Naive thymus-derived CD4-positive, alpha-beta T cell (primary cell): ENCODE measurements at regions not wholly inside any gene's neighbourhood (a gene's known extent, or its start where the extent isn't known, plus 50 kb on each side); places are given as distances from the start of the nearest gene placed in this dataset.

ENCODE experiments used
- ATAC-seq: fragments of 150-1000 bp; cut with Tn5 transposase; 2 replicates; pipeline ENCODE4 v1.10.0; 2021; ENCODE audit warnings: mild to moderate bottlenecking, moderate library complexity
- CTCF ChIA-PET: fragments of 350-600 bp; sonication (Branson Sonifier 250); formaldehyde crosslinking; loops from one replicate; lab custom pipeline; 2021; ENCODE audit warnings: antibody characterized with exemption; lab: Charles Lee
- POLR2A ChIA-PET: fragments of 350-600 bp; sonication (Branson Sonifier 250); formaldehyde crosslinking; loops from one replicate; lab custom pipeline; 2021; ENCODE audit warnings: antibody characterized with exemption, inconsistent platforms; lab: Charles Lee
- DNase-seq, 9 donors: peaks; one replicate each; pipeline versions ENCODE4 v3.0.0 to v3.0.0-alpha.2; 2020 to 2022; ENCODE audit warnings: mixed read lengths in 1 of 9
- H3K27ac ChIP-seq: one replicate; pipeline ENCODE4 v1.7.0; 2013; ENCODE audit warnings: mild to moderate bottlenecking, low read depth, low read length, moderate library complexity
- H3K27me3 ChIP-seq, 2 donors: one replicate each; pipeline ENCODE4 v1.7.0; 2013; ENCODE audit warnings: low read length in 2 of 2, mild to moderate bottlenecking in 2 of 2, moderate library complexity in 2 of 2; ENCODE audit not compliant: control insufficient read depth in 2 of 2, insufficient read depth in 2 of 2
- H3K36me3 ChIP-seq, 3 experiments: 1 replicate in 2 of 3; 2 replicates in 1 of 3; pipeline ENCODE4 v1.7.0; 2013; ENCODE audit warnings: low read length in 3 of 3, mild to moderate bottlenecking in 3 of 3, moderate library complexity in 1 of 3; ENCODE audit not compliant: insufficient read depth in 3 of 3, control insufficient read depth in 2 of 3
- H3K4me1 ChIP-seq, 2 donors: one replicate each; pipeline ENCODE4 v1.7.0; 2013; ENCODE audit warnings: low read length in 2 of 2, mild to moderate bottlenecking in 2 of 2, moderate library complexity in 1 of 2; ENCODE audit not compliant: control insufficient read depth in 2 of 2, insufficient read depth in 2 of 2
- H3K4me3 ChIP-seq: 2 replicates; pipeline ENCODE4 v1.7.0; 2013; ENCODE audit warnings: mild to moderate bottlenecking, low read length
- H3K9me3 ChIP-seq, 3 experiments: 1 replicate in 2 of 3; 2 replicates in 1 of 3; pipeline ENCODE4 v1.7.0; 2013; ENCODE audit warnings: low read length in 3 of 3; ENCODE audit not compliant: control insufficient read depth in 2 of 3
- H3K27ac Mint-ChIP-seq, 9 donors: one replicate each; pipeline ENCODE4 v1.8.0; 2020 to 2022; ENCODE audit warnings: mixed read lengths in 9 of 9, mild to moderate bottlenecking in 8 of 9, moderate library complexity in 5 of 9, inconsistent platforms in 2 of 9
- H3K27me3 Mint-ChIP-seq, 5 donors: one replicate each; pipeline ENCODE4 v1.8.0; 2021 to 2022; ENCODE audit warnings: mixed read lengths in 5 of 5, mild to moderate bottlenecking in 1 of 5
- H3K36me3 Mint-ChIP-seq, 5 donors: one replicate each; pipeline ENCODE4 v1.8.0; 2020 to 2022; ENCODE audit warnings: mixed read lengths in 5 of 5, mild to moderate bottlenecking in 3 of 5, inconsistent platforms in 1 of 5
- H3K4me1 Mint-ChIP-seq, 7 donors: one replicate each; pipeline ENCODE4 v1.8.0; 2020 to 2022; ENCODE audit warnings: mixed read lengths in 7 of 7, mild to moderate bottlenecking in 3 of 7, inconsistent platforms in 1 of 7
- H3K4me3 Mint-ChIP-seq, 10 donors: one replicate each; pipeline ENCODE4 v1.8.0; 2020 to 2022; ENCODE audit warnings: mild to moderate bottlenecking in 10 of 10, mixed read lengths in 10 of 10, moderate library complexity in 6 of 10, inconsistent platforms in 2 of 10
- H3K9me3 Mint-ChIP-seq, 11 donors: one replicate each; pipeline ENCODE4 v1.8.0; 2020 to 2022; ENCODE audit warnings: mixed read lengths in 11 of 11, mild to moderate bottlenecking in 4 of 11, inconsistent platforms in 1 of 11, moderate library complexity in 1 of 11
- intact Hi-C, 2 donors: fragments of 100-400 bp; cut with micrococcal nuclease; formaldehyde crosslinking; loops; one replicate each; pipeline ENCODE4 v1.15.1; 2023

GRCh38 chr7:156169474-156170370, 357.5 kb upstream of the SHH start:
- CTCF ChIA-PET = no interaction called here
- Mint-ChIP-seq H3K27me3 (peaks cover 0 to 3% (median 0%) of the 10 kb centered on the region in 5 donors), H3K27ac (no peak overlapping the region), H3K4me3 (no peak overlapping the region), H3K36me3 (no peaks in the 10 kb centered on the region), H3K4me1 (no peaks in the 10 kb centered on the region), H3K9me3 (peaks cover 0 to 3% (median 0%) of the 10 kb centered on the region in 11 donors)
- no peaks in the 10 kb centered on the region for H3K4me1 ChIP-seq
- POLR2A ChIA-PET = interaction anchor here (0.6 kb wide), 1 partner anchor 371 kb away, joined by 3 read pairs; no protein-coding TSS in a partner anchor
- no peaks in the 10 kb centered on the region for H3K36me3 ChIP-seq
- intact Hi-C loops = no loop called here
- H3K4me3 ChIP-seq = no peak overlapping the region
- no peak overlapping the region for H3K27ac ChIP-seq
- DNase-seq = no peak
- no peaks in the 10 kb centered on the region for H3K27me3 ChIP-seq
- H3K9me3 ChIP-seq = no peaks in the 10 kb centered on the region
- ATAC-seq = no peak

DNA sequence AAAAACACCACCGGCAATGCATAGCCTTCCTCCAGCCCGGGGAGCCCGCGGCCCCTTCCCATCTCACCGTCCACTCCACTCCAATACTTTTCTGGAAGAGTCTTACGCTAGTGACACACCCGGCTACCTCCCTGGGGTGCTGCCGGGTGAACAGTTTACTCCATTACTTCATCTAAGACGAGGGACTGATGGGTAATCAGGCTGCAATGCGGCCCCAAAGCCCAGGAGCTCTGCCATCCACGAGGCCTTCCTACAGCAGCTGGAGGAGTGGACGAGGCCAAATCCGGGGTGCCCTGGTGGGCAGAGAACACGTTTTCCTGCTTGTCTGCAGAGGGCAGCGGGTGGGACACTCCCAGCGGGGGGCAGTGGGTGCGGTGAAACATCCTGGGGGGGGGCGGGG, 356.2 kb upstream of the SHH start:
- ATAC-seq (no peak), DNase-seq (no peak)
- intact Hi-C loops = no loop called here
- H3K27me3 Mint-ChIP-seq = peaks cover 0 to 3% (median 0%) of the 10 kb centered on the region in 5 donors
- no peak overlapping the region for H3K4me3 Mint-ChIP-seq
- H3K4me1 Mint-ChIP-seq = no peaks in the 10 kb centered on the region
- H3K9me3 Mint-ChIP-seq = peaks cover 0 to 3% (median 0%) of the 10 kb centered on the region in 11 donors
- no peak overlapping the region for H3K27ac ChIP-seq
- H3K9me3 ChIP-seq = no peaks in the 10 kb centered on the region
- no peak overlapping the region for H3K27ac Mint-ChIP-seq
- ChIA-PET CTCF (no interaction called here), POLR2A (no interaction called here)
- no peak overlapping the region for H3K4me3 ChIP-seq
- no peaks in the 10 kb centered on the region for H3K36me3 ChIP-seq
- H3K4me1 ChIP-seq = no peaks in the 10 kb centered on the region
- no peaks in the 10 kb centered on the region for H3K36me3 Mint-ChIP-seq
- no peaks in the 10 kb centered on the region for H3K27me3 ChIP-seq

DNA sequence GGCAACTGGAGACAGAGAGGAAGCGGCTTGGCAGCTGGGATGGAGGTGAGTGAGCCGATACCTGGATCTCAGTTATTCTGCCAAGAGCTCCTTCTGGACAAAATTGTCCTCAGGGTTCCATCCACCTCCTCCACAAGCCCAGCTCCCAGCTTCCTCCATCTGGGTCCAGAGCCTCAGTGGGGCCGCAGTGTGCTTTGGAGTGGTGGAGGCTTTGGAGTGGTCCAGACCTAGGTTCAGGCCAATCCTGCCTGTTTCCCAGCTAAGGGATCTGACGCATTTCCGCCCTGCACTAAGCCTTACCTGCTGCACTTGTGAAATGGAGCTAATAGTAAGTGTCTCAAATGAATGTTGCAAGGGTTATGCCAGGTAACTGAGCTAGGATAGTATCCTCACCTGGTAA, 355.7 kb upstream of the SHH start:
- no peaks in the 10 kb centered on the region for H3K4me1 ChIP-seq
- no peak overlapping the region for H3K27ac ChIP-seq
- ATAC-seq = no peak
- ChIA-PET CTCF (no interaction called here), POLR2A (no interaction called here)
- intact Hi-C loops = no loop called here
- Mint-ChIP-seq H3K4me1 (no peaks in the 10 kb centered on the region), H3K4me3 (no peak overlapping the region), H3K27me3 (peaks cover 0 to under 1% (median 0%) of the 10 kb centered on the region in 5 donors), H3K9me3 (peaks cover 0 to 3% (median 0%) of the 10 kb centered on the region in 11 donors), H3K36me3 (no peaks in the 10 kb centered on the region), H3K27ac (no peak overlapping the region)
- DNase-seq = no peak
- no peak overlapping the region for H3K4me3 ChIP-seq
- H3K9me3 ChIP-seq = no peaks in the 10 kb centered on the region
- H3K27me3 ChIP-seq = no peaks in the 10 kb centered on the region
- H3K36me3 ChIP-seq = no peaks in the 10 kb centered on the region

DNA sequence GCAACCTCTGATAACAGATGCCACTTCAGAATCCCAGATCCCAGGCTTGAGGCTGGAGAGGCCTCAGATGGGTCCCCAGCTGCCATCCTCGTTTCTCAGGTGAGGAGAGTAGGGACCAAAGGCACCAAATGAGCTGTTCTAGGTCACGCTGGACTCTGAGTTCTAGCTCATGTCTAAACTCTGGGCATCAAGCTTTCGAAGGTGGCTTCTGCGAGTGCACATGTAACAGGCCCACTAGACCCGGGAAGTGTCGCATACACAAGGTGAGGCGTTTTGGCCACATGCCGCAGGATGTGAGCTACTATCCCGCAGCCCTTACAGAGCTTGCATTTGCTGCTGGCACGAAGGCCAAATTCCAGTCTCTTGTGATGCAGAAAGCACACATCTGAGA, 355.1 kb upstream of the SHH start:
- DNase-seq (no peak), ATAC-seq (no peak)
- Mint-ChIP-seq H3K4me1 (no peaks in the 10 kb centered on the region), H3K36me3 (no peaks in the 10 kb centered on the region), H3K9me3 (peaks cover 0 to 3% (median 0%) of the 10 kb centered on the region in 11 donors), H3K27ac (no peak overlapping the region), H3K4me3 (no peak overlapping the region), H3K27me3 (peaks cover 0 to 6% (median 5%) of the 10 kb centered on the region in 5 donors)
- no peaks in the 10 kb centered on the region for H3K36me3 ChIP-seq
- intact Hi-C loops = no loop called here
- no peaks in the 10 kb centered on the region for H3K4me1 ChIP-seq
- no peak overlapping the region for H3K4me3 ChIP-seq
- ChIA-PET POLR2A (no interaction called here), CTCF (no interaction called here)
- no peak overlapping the region for H3K27ac ChIP-seq
- H3K9me3 ChIP-seq = no peaks in the 10 kb centered on the region
- H3K27me3 ChIP-seq = no peaks in the 10 kb centered on the region

DNA sequence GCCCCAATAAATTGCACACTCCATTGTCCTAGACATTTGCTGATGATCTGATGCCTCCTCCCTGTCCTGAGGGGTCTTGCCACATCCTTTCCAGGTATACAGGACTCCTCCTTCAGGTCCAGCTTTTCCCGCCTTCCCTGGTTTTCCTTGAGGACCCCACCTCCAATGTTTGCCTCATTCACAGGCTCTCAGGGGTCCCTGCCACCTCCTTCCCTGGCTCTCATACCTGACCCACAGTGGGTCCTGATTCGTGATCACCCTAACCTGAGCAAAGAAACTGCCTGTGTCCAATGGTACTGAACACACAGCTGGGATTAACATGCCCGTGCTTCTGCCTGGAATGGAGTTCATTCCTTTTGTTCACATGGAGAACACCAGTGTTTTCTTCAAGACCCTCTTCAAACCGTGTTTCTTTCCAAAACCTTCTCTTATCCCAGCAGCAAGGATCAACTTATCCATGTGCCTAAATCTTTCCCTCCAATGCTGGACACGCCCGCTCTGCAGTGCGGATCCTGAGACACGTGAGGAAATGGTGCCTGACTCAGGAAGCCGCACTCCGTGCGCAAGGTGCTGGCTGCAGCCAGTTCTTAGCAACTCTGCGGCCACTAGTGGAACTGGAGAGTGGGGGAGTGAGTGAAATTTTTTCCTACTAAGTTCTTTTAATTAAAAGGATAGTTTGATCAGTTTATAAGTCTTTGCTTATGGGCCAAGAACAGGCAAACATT, 354.6 kb upstream of the SHH start:
- Mint-ChIP-seq H3K4me3 (no peak overlapping the region), H3K4me1 (no peaks in the 10 kb centered on the region), H3K27ac (no peak overlapping the region), H3K36me3 (no peaks in the 10 kb centered on the region), H3K9me3 (peaks cover 0 to 3% (median 0%) of the 10 kb centered on the region in 11 donors), H3K27me3 (peaks cover 0 to 7% (median 6%) of the 10 kb centered on the region in 5 donors)
- POLR2A ChIA-PET = no interaction called here
- Histone ChIP-seq H3K9me3 (no peaks in the 10 kb centered on the region), H3K4me3 (no peak overlapping the region), H3K27ac (no peak overlapping the region), H3K4me1 (no peaks in the 10 kb centered on the region), H3K27me3 (no peaks in the 10 kb centered on the region), H3K36me3 (no peaks in the 10 kb centered on the region)
- ATAC-seq = no peak
- DNase-seq = no peak
- intact Hi-C loops = no loop called here
- CTCF ChIA-PET = no interaction called here

DNA sequence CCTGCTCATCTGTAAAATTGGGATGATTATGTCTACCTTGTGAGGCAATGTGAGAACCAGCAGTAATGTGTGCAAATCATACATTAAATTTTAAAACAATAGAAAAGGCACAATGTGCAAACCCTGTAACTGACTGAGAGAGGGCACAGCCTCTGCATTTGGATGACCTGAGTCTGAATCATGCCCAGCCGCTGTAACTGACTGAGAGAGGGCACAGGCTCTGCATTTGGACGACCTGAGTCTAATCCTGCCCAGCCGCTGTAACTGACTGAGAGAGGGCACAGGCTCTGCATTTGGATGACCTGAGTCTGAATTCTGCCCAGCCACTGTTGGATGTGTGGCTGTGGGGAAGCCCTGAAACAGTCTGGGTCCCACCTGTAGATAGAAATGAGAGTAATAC, 351.5 kb upstream of the SHH start:
- no peak for ATAC-seq
- Mint-ChIP-seq H3K9me3 (peaks cover 0 to 5% (median 0%) of the 10 kb centered on the region in 11 donors), H3K4me3 (no peak overlapping the region), H3K27ac (no peak overlapping the region), H3K36me3 (no peaks in the 10 kb centered on the region), H3K4me1 (peaks cover 0 to 4% (median 0%) of the 10 kb centered on the region in 7 donors), H3K27me3 (peaks cover 0 to 22% (median 12%) of the 10 kb centered on the region in 5 donors)
- no peak overlapping the region for H3K27ac ChIP-seq
- ChIA-PET POLR2A (no interaction called here), CTCF (no interaction called here)
- no peaks in the 10 kb centered on the region for H3K9me3 ChIP-seq
- intact Hi-C loops = no loop called here
- H3K36me3 ChIP-seq = no peaks in the 10 kb centered on the region
- no peak for DNase-seq
- no peaks in the 10 kb centered on the region for H3K27me3 ChIP-seq
- no peaks in the 10 kb centered on the region for H3K4me1 ChIP-seq
- no peak overlapping the region for H3K4me3 ChIP-seq
